Activated naive CD4-positive, alpha-beta T cell treated with anti-CD3 and anti-CD28 coated beads for 36 hours (primary cell): ENCODE measurements at regions not wholly inside any gene's neighbourhood (a gene's known extent, or its start where the extent isn't known, plus 50 kb on each side); places are given as distances from the start of the nearest gene placed in this dataset.
"Not testable (repeated sequence)": the region's sequence is repeated elsewhere in the genome, so short reads cannot be mapped to it uniquely, and the experiment has no call there.

ENCODE experiments used
- CTCF ChIA-PET: fragments of 350-600 bp; sonication (Branson Sonifier 250); formaldehyde crosslinking; loops from one replicate; lab custom pipeline; 2021; ENCODE audit warnings: antibody characterized with exemption; lab: Charles Lee
- DNase-seq: peaks from one replicate; pipeline ENCODE4 v3.0.0-alpha.2; 2020
- H3K27ac Mint-ChIP-seq: one replicate; pipeline ENCODE4 v1.8.0; 2021; ENCODE audit warnings: mild to moderate bottlenecking, mixed read lengths
- H3K27me3 Mint-ChIP-seq: one replicate; pipeline ENCODE4 v1.8.0; 2021; ENCODE audit warnings: low read depth, mixed read lengths
- H3K36me3 Mint-ChIP-seq: one replicate; pipeline ENCODE4 v1.8.0; 2021; ENCODE audit warnings: low read depth, mixed read lengths
- H3K4me1 Mint-ChIP-seq: one replicate; pipeline ENCODE4 v1.8.0; 2021; ENCODE audit warnings: low read depth, mixed read lengths
- H3K4me3 Mint-ChIP-seq: one replicate; pipeline ENCODE4 v1.8.0; 2021; ENCODE audit warnings: mild to moderate bottlenecking, moderate library complexity, mixed read lengths
- H3K9me3 Mint-ChIP-seq: one replicate; pipeline ENCODE4 v1.8.0; 2021; ENCODE audit warnings: mixed read lengths
- intact Hi-C: fragments of 100-400 bp; cut with micrococcal nuclease; formaldehyde crosslinking; loops from one replicate; pipeline ENCODE4 v1.15.1; 2023

DNA sequence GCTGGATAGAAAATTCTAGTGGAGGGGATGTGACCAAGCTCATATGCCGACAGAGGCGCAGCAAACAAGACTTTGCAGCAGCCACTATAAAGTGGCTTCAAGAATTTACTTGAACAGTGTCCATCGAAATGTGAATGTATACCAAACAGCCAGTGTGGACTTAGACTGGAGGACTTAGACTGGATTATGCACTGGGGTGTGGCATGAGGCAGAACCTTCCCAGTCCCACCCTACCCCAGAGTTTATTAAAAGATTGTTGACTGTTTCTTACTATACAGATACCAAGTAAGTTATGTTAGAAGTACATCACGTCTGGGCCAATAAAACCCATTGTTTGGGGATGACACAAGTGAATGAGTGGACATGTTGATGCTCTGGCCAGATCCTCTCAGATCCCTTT lies 561.3 kb upstream of the KLF4 start:
- DNase-seq, result no peak
- Mint-ChIP-seq H3K27ac (no peak overlapping the region), H3K27me3 (no peaks in the 10 kb centered on the region), H3K9me3 (no peaks in the 10 kb centered on the region), H3K4me1 (no peaks in the 10 kb centered on the region), H3K4me3 (no peak overlapping the region), H3K36me3 (no peaks in the 10 kb centered on the region)
- intact Hi-C loops, result no loop called here
- CTCF ChIA-PET, result no interaction called here

DNA sequence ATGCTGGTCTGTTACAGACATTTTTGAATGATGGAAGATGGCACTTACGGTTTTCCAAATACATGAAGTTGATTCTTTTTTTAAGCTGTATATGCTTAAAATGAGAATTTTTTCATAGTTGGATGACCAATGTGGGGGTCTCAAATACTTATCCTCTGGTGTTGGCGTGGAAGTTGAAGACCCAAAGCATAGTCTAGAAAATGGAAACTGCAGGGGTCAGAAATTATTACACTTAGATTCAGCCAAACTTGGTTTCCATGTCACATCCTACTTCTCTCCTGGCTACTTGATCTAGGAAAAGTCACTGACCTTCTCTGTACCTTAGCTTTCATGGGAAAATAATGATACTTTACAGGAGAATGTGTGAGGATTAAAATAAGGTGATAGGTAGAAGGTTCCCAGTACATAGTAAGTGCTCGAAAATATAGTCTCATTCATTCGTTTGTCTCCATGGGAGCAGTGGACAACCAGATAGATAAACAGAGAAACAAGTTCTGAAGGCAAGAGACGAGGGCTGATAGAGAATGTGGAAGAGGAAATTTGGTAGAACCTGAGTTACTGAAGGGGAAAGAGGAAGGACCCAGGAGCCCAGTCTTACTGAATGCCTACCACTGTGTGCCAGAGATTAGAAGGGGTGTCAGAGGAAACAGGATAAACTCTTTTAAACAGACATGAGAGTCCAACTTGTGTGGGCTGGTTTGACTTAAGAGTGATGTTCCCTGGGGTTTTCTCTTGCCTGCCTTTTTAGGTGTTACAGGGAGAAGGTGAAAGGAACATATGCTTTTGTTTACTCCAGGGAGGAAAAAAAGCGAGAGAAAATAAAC lies 560.3 kb upstream of the KLF4 start:
- Mint-ChIP-seq H3K27ac (no peak overlapping the region), H3K9me3 (no peaks in the 10 kb centered on the region), H3K27me3 (no peaks in the 10 kb centered on the region), H3K4me1 (no peaks in the 10 kb centered on the region), H3K4me3 (no peak overlapping the region), H3K36me3 (no peaks in the 10 kb centered on the region)
- intact Hi-C loops, result no loop called here
- CTCF ChIA-PET, result no interaction called here
- DNase-seq, result no peak

DNA sequence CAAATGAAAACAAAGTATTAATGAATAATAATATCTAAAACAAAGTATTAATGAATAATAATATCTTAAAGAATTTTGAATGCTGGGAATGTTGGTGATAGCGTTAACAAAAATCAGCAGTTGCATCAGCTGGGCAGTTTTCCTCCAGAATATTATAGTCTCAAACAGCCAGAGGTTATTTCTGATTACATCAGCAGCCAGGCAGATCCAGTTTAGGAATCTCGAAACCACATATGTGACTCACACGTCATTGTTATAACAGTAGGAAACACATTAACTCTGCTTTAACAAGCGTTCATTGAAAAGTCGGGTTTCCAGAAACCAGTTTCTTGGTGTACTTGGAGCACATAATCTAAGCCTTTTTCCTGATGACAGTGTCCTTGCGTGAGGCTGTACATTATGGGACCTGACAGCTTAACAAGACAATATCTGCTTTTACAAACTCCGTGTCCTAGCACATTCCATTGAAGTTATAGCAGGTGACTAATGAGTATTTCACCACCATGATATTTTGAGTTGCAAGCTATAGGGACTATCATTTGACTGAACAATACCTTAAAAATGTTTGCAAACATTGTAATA lies 559.5 kb upstream of the KLF4 start:
- H3K27ac Mint-ChIP-seq, result no peak overlapping the region
- intact Hi-C loops, result no loop called here

DNA sequence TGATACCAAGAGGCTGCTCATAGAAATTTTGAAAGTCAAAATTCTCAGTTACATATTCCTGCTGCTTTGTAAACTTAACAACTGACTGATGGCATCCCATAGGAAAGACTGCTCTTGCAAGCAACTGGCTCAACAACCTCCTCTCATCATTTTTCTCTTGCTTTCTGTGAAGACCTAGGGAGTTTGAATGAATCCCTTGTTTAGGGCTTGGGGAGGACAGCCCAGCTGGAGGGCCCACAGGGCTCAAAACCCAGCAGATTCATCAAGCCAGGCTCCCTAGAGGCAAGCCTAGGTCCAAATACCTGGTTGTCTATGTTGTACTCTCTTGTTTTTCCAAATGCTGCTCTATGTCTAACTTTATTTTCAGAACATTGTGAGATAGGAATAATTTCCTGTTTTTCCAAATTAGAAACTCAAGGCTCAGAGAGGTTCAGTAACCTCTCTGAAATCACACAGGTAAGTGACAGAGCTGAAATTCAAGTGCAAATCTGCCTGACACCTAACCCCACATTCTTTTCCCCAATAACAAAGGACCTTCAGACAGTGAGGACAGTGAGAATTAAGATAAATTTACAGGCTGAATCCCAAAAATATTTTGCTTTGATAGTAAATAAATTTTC lies 558.9 kb upstream of the KLF4 start:
- H3K9me3 Mint-ChIP-seq, result peaks cover 8% of the 10 kb centered on the region
- no peak overlapping the region for H3K27ac Mint-ChIP-seq
- intact Hi-C loops, result no loop called here
- CTCF ChIA-PET, result no interaction called here
- no peaks in the 10 kb centered on the region for H3K36me3 Mint-ChIP-seq
- no peak overlapping the region for H3K4me3 Mint-ChIP-seq
- no peaks in the 10 kb centered on the region for H3K4me1 Mint-ChIP-seq
- no peaks in the 10 kb centered on the region for H3K27me3 Mint-ChIP-seq
- DNase-seq, result no peak

More for the DNA sequence above, 559.5 kb upstream of the KLF4 start:
- no peak overlapping the region for H3K4me3 Mint-ChIP-seq
- DNase-seq, result no peak
- CTCF ChIA-PET, result no interaction called here
- no peaks in the 10 kb centered on the region for H3K36me3 Mint-ChIP-seq
- no peaks in the 10 kb centered on the region for H3K27me3 Mint-ChIP-seq
- no peaks in the 10 kb centered on the region for H3K4me1 Mint-ChIP-seq
- peaks cover 4% of the 10 kb centered on the region for H3K9me3 Mint-ChIP-seq

DNA sequence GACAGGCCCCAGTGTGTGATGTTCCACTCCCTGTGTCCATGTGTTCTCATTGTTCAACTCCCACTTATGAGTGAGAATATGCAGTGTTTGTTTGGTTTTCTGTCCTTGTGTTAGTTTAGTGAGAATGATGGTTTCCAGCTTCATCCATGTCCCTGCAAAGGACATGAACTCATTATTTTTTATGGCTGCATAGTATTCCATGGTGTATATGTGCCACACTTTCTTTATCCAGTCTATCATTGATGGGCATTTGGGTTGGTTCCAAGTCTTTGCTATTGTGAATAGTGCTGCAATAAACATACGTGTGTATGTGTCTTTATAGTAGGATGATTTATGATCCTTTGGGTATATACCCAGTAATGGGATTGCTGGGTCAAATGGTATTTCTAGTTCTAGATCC lies 558.2 kb upstream of the KLF4 start:
- H3K4me1 Mint-ChIP-seq, intact Hi-C loops, H3K36me3 Mint-ChIP-seq, H3K27me3 Mint-ChIP-seq, H3K27ac Mint-ChIP-seq, DNase-seq, H3K4me3 Mint-ChIP-seq, CTCF ChIA-PET: not testable (repeated sequence)
- H3K9me3 Mint-ChIP-seq, result peaks cover 11% of the 10 kb centered on the region

DNA sequence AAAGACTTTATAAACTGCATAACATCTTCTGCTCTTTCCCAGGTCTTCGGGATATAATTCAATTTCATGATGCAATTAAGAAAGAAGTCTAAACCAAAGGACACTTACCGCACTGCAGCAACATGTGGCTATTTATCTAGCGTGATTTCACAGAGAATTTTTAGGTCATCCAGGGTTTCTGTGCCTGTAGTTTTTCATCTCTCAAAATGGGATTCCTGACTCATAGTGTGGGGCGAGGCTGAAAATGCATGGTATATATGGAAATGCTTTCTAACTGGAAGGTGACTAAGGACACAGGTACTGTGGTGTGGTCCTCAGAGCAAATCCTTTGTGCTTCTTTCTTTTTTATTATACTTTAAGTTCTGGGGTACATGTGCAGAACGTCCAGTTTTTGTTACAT lies 557.7 kb upstream of the KLF4 start:
- intact Hi-C loops, result no loop called here
- no peak overlapping the region for H3K4me3 Mint-ChIP-seq
- H3K27me3 Mint-ChIP-seq, result no peaks in the 10 kb centered on the region
- no peak for DNase-seq
- peaks cover 13% of the 10 kb centered on the region for H3K9me3 Mint-ChIP-seq
- no peaks in the 10 kb centered on the region for H3K4me1 Mint-ChIP-seq
- CTCF ChIA-PET, result no interaction called here
- H3K36me3 Mint-ChIP-seq, result no peaks in the 10 kb centered on the region
- H3K27ac Mint-ChIP-seq, result no peak overlapping the region

DNA sequence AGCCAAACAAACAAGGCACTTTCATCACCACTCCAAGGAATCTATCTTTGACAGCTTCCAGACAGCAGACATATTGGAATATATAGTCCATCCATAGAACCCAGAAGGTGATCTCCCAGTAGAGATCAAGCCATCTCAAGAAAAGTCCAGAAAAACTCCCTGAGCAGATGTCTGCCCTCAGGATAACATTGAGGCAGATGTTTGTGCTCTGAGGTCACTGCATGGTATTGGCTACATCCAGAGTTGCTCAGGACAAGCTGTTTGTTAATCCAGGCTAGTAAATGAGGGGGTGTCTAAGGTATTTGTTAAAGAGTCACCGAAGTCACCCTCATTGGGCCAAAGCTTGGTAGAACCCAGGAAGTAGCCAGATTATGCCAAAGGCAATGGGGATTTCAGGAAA lies 556.3 kb upstream of the KLF4 start:
- H3K4me1 Mint-ChIP-seq, result no peaks in the 10 kb centered on the region
- intact Hi-C loops, result no loop called here
- no peak for DNase-seq
- H3K9me3 Mint-ChIP-seq, result peaks cover 19% of the 10 kb centered on the region
- H3K27me3 Mint-ChIP-seq, result no peaks in the 10 kb centered on the region
- H3K27ac Mint-ChIP-seq, result no peak overlapping the region
- no peaks in the 10 kb centered on the region for H3K36me3 Mint-ChIP-seq
- CTCF ChIA-PET, result no interaction called here
- H3K4me3 Mint-ChIP-seq, result no peak overlapping the region

DNA sequence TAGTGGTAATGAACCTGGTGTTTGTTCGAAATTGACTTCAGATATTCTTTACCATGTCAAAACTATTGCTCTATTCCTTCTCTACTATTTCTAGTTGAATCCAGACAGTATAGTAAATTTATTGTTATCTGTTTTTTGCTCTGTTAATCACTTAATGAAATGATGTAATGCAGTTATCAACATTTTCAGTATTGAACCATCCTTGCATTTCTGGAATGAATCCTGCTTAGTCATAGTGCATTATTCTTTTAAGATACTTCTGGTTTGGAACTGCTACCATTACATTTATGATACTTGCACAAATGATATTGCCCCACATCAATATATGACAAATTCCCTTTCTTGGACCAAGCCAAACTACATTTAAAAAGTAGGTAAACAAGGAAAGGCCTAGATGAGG lies 554.0 kb upstream of the KLF4 start:
- peaks cover 19% of the 10 kb centered on the region for H3K9me3 Mint-ChIP-seq
- no peaks in the 10 kb centered on the region for H3K27me3 Mint-ChIP-seq
- H3K36me3 Mint-ChIP-seq, result no peaks in the 10 kb centered on the region
- DNase-seq, result no peak
- H3K4me3 Mint-ChIP-seq, result no peak overlapping the region
- CTCF ChIA-PET, result no interaction called here
- H3K27ac Mint-ChIP-seq, result no peak overlapping the region
- H3K4me1 Mint-ChIP-seq, result no peaks in the 10 kb centered on the region
- intact Hi-C loops, result no loop called here

DNA sequence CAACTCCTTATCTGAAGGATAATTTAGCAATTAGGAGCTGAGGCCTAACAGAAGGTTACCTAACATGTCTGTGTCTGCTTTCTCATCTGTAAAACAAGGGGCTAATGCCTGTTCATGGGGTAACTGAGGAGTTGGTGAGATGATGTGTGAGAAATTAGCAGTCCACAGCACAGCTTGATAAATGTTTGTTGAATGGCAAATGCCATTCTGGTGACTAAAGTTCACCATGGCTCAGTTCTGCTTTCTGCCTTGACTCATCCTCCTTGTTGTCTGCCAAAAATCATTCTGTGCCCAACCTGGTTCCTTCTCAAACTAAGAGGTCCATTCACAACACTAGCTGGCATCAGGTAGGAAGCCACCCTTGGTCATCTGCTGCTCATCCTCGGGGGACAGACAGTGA lies 552.0 kb upstream of the KLF4 start:
- Mint-ChIP-seq H3K4me1 (no peaks in the 10 kb centered on the region), H3K4me3 (no peak overlapping the region), H3K27ac (no peak overlapping the region), H3K27me3 (no peaks in the 10 kb centered on the region), H3K9me3 (peaks cover 19% of the 10 kb centered on the region), H3K36me3 (no peaks in the 10 kb centered on the region)
- intact Hi-C loops, result no loop called here
- CTCF ChIA-PET, result no interaction called here
- no peak for DNase-seq

DNA sequence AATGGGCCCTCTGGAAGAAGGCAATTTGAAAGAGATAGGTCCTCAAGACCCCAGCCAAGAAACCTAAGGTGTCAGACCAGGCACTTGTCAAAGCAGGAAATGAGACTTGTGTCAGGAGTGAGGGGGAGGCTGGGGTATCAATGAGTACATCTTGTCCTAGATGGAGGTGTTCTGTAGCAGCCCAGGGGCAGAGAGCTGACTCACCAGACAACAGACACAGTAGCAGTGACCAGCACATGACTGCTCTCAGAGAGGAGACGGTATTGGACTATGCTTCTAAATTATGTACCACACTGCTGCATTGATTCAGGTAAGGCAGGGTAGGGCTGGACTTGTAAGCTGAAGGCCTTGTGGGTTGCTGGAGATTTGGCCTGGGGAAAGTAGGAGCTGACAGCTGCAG lies 551.2 kb upstream of the KLF4 start:
- Mint-ChIP-seq H3K27me3 (no peaks in the 10 kb centered on the region), H3K4me3 (no peak overlapping the region), H3K4me1 (no peaks in the 10 kb centered on the region), H3K9me3 (peaks cover 19% of the 10 kb centered on the region), H3K27ac (no peak overlapping the region), H3K36me3 (no peaks in the 10 kb centered on the region)
- CTCF ChIA-PET, result no interaction called here
- intact Hi-C loops, result no loop called here
- DNase-seq, result no peak

DNA sequence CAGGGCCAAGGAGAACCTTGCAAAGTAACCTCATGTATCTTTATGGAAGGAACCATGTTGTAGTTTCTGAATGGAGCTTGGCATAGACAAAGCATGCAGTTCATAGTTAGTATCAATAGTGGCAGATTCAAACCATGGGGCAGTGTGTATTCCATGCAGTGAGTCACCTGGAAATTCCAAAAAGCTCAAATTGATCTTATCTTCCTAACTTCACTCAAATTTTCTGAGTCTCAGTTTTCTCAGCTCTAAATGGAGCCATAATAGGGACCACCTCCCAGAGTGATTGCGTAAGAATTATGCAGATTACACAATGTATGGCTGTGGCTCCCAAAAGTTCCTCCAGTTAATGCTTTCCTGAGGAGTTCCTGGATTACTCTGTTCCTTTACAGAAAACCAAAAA lies 549.9 kb upstream of the KLF4 start:
- Mint-ChIP-seq H3K9me3 (peaks cover 18% of the 10 kb centered on the region), H3K4me1 (no peaks in the 10 kb centered on the region), H3K27ac (no peak overlapping the region), H3K4me3 (no peak overlapping the region), H3K27me3 (peaks cover 3% of the 10 kb centered on the region), H3K36me3 (no peaks in the 10 kb centered on the region)
- DNase-seq, result no peak
- CTCF ChIA-PET, result no interaction called here
- intact Hi-C loops, result no loop called here

DNA sequence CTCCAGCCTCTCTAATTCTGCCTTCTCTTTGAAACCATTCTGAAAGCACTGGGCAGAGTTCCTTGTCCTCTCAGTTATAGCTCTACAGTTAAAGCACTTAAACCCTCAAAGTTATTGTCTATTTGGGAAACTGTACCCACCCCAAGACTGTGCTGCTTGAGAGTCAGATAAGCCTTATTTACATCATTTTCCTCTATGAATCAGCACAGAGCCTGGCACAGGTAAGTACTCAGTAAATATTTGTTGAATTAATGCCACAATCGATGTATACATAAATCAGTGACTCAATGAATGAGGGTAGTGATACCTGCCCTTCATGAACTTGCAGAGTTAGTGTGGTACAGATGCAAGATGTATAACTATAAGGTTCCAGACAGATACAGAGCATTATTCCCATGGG lies 549.4 kb upstream of the KLF4 start:
- no peak for DNase-seq
- intact Hi-C loops, result no loop called here
- no peak overlapping the region for H3K27ac Mint-ChIP-seq
- H3K36me3 Mint-ChIP-seq, result no peaks in the 10 kb centered on the region
- H3K4me1 Mint-ChIP-seq, result no peaks in the 10 kb centered on the region
- CTCF ChIA-PET, result no interaction called here
- no peak overlapping the region for H3K4me3 Mint-ChIP-seq
- H3K9me3 Mint-ChIP-seq, result peaks cover 15% of the 10 kb centered on the region
- peaks cover 3% of the 10 kb centered on the region for H3K27me3 Mint-ChIP-seq

DNA sequence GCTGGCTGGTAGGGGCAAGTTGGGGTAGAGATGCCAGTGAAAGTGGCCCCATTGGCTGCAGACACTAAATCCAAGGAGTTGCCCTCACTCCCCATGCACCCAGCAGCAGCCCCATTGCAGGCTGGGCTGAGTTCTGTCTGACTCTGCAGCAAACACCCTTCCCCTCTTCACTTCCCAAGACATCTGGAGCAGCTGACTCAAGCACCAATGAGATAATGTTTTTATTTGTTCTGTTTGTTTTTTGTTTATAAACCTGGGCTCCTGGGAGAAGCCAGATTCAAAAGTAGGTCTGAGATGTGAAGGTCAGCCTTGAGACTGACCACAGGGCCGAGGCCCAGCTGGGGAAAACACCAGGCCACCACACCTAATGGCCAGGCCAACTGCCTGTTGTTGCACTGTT lies 545.9 kb upstream of the KLF4 start:
- intact Hi-C loops, result no loop called here
- Mint-ChIP-seq H3K4me3 (no peak overlapping the region), H3K27ac (no peak overlapping the region), H3K4me1 (no peaks in the 10 kb centered on the region), H3K36me3 (no peaks in the 10 kb centered on the region), H3K9me3 (peaks cover 3% of the 10 kb centered on the region), H3K27me3 (peaks cover 3% of the 10 kb centered on the region)
- CTCF ChIA-PET, result no interaction called here
- no peak for DNase-seq
